GM19238 (cell line): ENCODE measurements at regions not wholly inside any gene's neighbourhood (a gene's known extent, or its start where the extent isn't known, plus 50 kb on each side); places are given as distances from the start of the nearest gene placed in this dataset.

Experiments used
- DNase-seq: peaks from one replicate; pipeline ENCODE4 v3.0.0; 2011; ENCODE audit warnings: low spot score; ENCODE audit not compliant: insufficient read length

DNA sequence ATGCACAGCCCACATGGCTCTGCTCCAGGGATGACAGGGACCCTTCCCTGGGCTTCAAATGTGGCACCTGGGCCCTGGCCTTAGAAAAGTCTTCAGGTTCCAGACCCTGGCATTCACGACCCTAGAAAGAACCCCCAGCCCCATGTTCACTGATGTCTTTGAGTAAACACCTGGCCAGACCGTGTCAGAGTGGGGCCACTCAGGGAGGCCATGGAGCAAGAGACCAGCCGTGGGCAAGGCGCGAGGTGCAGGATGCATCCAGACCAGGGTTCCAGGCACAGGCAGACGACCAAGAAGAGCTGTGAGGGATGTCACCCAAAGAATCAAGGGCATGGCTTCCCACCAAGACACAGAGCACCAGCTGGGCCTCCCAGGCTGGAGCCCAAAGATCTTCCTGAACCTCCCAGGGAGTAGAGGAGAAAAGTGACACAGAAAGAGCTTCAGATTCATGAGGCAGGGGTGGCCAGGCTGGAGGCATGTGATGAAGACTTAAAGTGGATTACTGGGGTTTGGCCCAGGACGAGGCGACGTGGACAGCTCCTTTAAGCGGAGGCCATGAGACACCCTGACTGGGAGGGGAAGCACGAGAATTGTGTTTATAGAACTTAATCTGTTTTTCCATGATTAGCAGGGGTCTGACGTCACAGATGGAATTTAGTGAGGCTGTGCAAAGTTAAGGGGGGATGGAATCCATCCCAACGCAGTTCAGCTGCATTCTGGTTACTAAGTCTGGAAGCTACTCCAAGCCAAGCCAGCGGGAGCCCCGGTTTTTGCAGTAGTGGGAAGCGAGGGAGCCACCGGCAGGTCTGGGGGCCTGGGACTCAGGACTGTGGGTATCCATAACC is 61.6 kb downstream of the ARL6IP4 start:
- DNase-seq: no peak

DNA sequence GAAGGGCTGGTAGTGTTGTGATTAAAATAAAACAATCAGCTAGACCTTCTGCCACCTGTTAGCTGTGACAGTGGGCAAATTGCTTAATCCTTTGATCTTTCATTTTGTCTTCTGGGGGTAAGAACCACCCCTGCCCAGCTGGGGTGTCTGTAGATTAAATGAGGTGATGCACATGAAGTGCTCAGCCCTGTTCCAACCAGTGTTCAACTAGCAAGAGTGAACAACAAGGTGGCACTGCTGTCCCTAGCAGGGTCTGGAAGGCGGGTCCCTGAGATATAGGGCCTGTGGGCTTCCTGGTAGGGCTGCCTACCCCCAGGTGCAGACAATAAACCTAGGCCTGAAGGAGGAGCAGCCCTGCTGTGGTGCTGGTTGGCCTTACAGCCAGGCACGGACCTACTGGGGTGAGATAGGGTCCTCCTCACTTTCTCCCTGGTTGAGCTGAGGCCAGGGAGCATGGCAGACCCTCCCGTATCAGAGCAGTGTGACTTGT is 60.6 kb downstream of the ARL6IP4 start:
- DNase-seq: no peak

DNA sequence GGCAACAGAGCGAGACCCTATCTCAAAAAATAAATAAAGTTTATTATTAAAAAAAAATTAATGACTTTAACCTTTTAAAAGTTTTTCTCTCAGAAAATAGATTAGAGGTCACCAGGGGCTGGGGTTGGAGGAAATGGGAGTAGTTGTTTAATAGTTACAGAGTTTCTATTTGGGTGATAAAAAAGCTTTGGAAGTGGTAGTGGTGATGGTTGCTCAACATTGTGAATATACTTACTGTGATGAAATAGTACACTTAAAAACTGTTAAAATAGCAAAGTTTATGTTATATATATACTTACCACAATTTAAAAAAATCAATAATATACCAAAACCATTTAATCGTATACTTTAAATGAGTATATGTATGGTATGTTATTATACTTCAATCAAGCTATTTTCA is 59.6 kb downstream of the ARL6IP4 start:
- DNase-seq: no peak

DNA sequence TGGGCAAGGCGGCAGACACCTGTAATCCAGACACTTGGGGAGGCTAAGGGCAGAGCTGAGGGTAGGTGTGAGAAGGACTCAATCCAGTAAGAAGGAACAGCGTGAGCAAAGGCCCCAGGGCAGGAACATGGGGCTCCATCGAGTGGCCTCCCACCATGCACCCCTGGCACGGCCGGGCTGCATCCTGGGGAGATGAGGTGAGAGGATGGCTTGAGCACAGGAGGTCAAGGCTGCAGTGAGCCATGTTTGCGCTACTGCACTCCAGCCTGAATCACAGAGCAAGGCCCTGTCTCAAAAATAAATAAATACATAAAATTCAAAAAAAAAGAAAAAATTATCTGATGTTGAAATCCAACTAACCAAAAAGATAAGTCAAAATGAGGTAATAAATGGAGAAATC is 58.5 kb downstream of the ARL6IP4 start:
- DNase-seq: no peak

DNA sequence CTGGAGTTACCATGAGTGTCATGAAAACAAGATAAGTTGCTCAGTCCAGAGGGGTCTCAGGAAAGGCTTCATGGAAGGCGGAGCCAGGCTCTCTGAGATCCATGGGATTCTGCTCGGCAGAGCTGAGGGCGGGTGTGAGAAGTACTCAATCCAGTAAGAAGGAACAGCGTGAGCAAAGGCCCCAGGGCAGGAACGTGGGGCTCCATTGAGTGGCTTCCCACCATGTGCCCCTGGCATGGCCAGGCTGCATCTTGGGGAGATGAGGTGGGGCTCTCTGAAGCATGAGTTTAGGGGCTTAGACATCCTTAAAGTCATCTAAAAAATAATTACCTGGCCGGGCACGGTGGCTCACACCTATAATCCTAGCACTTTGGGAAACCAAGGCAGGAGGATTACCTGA is 58.0 kb downstream of the ARL6IP4 start:
- no peak for DNase-seq

DNA sequence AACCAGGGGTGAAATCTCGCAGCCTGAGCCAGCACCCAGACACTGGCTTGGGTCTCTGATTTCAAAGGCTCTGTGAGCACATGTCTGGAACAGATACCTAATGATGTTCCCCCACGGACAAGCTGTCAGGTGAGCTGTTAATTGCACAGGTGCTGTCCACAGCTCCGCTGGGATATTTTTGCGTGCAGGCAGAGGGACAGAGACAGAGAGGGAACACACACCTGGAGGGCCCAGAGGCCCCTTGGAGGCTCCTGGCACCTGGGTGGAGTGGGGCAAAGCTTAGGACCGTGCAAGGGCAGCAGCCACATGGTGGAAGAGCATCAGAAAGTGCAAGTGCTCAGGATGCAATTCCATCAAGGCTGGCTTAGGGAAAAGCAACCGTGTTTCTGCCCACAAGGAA is 57.3 kb downstream of the ARL6IP4 start:
- no peak for DNase-seq

DNA sequence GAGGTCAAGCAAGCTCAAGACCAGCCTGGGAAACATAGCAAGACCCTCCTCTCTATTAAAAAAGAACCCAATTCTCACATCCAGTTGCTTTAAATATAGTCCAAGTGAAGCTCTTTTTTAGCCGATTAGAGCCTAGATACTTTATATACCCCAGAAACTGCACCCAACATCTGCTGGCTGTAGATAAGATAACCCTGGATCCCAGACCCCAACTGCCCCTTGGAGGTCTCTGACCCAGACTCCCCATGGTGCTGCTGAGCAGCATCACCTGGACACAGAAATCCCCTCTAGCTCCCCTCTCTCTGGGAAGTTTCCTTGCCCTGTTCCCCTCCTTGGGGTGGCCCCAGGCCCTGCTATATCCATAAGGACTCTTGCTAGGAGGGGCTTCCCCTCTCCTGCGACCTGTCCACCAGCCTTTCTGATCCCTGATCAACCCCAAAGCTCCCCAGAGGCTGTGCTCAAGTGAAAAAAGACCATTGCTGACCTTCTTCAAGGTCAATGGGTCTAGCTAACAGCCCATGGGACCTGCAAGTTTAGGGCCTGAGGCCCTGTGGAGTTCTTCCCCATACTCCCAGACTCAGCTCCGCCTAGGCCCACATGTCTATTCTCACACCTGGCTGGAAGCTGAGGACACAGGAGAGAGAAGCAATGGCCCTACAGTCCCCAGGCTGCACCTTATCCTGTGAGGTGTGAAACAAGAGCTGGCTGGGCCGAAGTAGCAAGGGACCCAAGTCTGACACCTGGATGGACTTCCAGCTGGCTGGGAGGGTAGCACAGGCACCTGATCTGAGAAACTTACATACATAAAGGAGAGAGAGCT is 56.2 kb downstream of the ARL6IP4 start:
- DNase-seq: no peak

DNA sequence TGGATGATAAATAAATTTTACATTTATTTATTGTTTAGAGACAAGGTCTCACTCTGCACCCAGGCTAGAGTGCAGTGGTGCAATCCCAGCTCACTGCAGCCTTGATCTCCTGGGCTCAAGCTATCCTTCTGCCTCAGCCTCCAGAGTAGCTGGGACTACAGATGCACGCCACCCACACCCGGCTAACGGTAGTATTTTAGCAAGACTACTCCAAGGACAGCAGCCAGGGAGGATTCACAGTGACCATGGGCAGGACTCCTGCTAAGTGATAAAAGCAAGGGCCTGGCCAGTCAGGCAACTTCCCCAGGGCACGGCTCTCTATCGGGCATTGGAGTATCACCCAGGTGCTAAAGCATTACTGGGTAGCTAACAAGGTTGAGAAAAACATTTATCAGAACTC is 55.4 kb downstream of the ARL6IP4 start:
- no peak for DNase-seq

DNA sequence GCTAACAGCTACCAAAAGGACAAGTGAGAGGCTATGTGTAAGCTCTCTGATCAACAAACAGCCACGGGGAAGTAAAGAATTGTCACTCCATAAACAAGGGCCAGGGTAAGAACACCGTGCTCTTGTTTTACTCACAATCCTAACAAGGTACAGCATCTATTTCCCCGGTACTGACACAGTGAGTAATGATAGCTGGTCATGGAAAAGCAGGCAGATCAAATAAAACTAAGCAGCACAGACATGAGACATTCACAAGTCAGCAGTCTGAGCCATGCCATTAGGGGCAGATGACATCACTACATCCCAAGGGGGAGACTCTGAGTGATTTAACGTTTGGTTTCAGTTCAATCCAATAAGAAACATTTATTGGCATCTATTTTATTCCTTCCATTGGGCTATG is 54.4 kb downstream of the ARL6IP4 start:
- no peak for DNase-seq

DNA sequence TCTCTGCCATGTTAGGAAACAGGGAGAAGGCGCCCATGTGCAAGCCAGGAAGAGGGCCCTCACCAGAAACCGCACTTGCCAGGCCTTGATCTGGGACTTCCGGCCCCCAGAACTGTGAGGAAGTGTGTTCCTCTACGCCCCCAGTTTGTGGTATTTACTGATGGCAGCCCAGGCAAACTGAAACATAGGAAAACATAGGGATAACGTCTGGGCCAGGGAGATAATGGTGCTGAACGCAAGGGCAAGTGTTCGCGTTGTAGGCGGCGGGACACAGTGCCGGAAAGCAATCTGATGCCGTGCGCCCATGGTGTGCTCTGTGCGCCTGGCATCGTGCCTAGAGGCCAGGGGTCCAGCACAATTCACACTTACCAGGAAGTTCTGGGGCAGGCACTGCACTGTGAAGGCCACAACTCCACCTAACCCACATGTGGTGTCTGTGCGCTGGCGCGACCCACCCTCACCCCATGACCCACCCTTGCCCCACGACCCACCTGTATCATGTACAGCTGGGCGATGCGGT is 53.6 kb downstream of the ARL6IP4 start:
- no peak for DNase-seq

DNA sequence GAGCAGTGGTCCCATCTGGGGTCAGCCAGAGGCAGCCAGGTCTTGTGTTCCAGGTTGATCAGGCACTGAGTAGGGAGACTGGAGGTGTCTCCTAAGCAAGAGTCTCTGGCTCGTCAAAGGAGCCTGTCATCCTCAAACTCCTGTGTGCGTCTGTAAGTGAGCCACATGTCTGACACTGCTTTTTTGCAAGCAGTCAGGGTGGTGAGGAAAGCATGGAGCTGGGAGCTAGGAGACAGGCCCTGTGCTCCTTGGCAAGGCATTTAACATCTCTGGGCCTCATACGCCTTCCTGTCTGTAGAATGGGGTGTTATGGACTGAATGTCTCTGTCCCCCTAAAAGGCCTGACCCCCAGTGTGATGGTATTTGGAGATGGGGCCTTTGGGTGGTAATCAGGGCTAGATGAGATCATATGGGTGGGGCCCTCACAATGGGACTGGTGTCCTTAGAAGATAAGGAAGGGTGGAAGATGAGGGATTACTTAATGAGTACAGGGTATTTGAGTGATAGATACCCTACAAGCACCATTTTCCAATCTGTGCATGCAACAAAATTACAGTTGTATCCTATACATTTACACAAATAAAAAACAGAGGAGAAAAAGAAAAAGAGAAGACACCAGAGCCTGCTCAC is 53.0 kb downstream of the ARL6IP4 start:
- no peak for DNase-seq

DNA sequence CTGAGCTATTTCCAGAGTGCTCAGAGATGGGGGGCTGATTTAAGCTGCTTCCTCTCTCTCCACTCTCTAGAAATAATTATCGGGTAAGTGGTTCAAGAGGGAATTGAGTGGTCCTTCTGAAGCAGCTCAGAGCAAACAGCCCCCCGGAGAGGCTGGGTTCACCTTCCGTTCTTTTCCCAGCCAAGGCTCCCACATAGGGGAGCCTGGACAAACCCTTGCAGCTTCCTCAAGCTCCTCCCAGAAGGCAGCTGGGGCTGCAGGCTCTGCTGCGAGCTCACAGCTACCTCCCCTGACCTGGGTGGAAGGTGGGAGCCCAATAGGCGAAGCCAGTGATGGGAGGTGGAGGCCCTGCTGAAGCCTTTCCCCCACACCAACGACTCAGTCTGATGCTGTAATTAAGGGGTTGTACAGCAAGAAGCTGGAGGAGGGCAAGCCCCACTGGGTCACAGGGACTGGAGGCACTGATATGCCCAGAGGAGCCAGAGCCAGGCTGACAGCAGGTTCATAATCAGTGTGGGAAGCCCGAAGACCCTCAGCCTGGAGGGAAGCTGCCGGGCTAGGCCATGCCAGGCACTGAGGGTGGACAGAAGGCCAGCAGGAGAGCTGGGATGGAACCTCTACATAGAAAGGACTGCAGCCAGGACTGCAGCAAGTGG is 52.4 kb downstream of the ARL6IP4 start:
- DNase-seq: no peak
